ENCODE measurements at regions not wholly inside any gene's neighbourhood (a gene's known extent, or its start where the extent isn't known, plus 50 kb on each side); places are given as distances from the start of the nearest gene placed in this dataset.

DNA sequence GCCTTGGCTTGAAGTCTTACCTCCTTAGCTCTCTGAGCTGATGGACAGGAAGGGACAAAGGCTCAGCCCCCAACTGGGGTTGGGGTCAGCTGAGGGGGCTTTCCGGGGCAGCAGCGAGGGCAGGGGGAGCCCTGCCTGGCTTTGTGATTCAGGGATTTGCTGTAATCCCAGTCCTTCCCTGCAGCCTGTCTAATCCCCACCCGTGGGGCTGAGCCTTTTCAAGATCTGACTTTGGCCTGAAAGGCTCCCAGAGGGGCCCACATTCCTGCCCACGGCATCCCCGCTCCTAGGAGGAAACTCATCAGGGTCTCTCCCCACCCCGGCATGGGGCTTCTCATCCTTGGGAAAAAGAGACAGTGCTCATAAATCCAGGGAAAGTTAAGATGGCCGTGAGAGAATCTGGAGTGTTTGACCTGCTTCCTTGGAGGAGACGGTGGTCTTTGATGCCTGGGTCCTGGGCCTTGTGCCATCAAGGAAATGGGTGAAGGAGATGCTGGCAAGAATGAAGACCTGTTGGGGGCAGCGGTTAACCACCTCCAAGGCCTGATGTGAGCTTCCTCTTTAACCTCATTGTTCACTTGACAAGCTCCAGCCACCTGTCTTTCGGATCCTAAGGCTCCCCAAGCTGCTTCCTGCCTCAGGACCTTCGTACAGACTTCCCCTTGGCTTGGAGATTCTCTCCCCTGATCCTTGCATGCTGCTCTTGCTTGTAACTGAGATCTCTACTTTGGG is 83.1 kb upstream of the WNT4 start (continued):
- TF ChIP-seq E2F6 (IDR thresholded peaks at IDR 0.05): no peak
- peak; percentile 58 to 68 for TF ChIP-seq RAD21 (IDR thresholded peaks at IDR 0.05 in 1 of 2, conservative IDR thresholded peaks at IDR 0.05 in 1 of 2; ENCODE audit: low read depth in 2 of 2, low read length in 2 of 2)
- TF ChIP-seq GTF2F1 (IDR thresholded peaks at IDR 0.05; ENCODE audit: borderline replicate concordance, low read depth, low read length): no peak
- TF ChIP-seq, protein P1, sequence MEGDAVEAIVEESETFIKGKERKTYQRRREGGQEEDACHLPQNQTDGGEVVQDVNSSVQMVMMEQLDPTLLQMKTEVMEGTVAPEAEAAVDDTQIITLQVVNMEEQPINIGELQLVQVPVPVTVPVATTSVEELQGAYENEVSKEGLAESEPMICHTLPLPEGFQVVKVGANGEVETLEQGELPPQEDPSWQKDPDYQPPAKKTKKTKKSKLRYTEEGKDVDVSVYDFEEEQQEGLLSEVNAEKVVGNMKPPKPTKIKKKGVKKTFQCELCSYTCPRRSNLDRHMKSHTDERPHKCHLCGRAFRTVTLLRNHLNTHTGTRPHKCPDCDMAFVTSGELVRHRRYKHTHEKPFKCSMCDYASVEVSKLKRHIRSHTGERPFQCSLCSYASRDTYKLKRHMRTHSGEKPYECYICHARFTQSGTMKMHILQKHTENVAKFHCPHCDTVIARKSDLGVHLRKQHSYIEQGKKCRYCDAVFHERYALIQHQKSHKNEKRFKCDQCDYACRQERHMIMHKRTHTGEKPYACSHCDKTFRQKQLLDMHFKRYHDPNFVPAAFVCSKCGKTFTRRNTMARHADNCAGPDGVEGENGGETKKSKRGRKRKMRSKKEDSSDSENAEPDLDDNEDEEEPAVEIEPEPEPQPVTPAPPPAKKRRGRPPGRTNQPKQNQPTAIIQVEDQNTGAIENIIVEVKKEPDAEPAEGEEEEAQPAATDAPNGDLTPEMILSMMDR (IDR thresholded peaks at IDR 0.05; ENCODE audit: control extremely low read depth in 1 of 3, insufficient read depth in 1 of 3, low read depth in 1 of 3, low read length in 3 of 3): peak; percentile 26 to 51 (median 31)
- no peak for TF ChIP-seq SP2 (IDR thresholded peaks at IDR 0.05; ENCODE audit: low read length)
- no peak for TF ChIP-seq MAFK (IDR thresholded peaks at IDR 0.05; ENCODE audit: low read depth, low read length)

Data from H1 (cell line).